ENCODE measurements at regions not wholly inside any gene's neighbourhood (a gene's known extent, or its start where the extent isn't known, plus 50 kb on each side); places are given as distances from the start of the nearest gene placed in this dataset.

DNA sequence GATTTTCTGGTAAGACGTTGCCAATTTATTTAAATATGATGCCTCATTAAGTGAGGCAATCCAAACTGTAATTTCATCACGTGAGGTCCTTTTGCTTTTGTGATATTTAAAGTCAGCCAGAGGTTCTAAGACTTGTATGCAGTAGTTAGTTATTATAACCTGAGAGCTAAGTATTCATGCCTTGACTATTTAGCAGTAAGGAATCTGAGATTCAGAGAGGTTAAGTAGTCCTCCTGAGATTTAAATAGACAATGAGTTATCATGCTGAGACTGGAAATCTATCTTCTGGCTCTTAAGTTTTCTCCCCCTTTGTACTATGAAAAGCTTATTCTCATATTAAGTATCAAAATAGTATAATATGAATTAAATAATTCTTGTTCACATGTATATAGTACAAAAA lies 158.0 kb downstream of the UTRN start:
- no peak for TF ChIP-seq CTCF (conservative IDR thresholded peaks at IDR 0.05; ENCODE audit: low read depth, low read length)
- no peak for TF ChIP-seq EZH2phosphoT487 (IDR thresholded peaks at IDR 0.05; ENCODE audit: borderline replicate concordance, low read length)
- TF ChIP-seq EZH2 (IDR thresholded peaks at IDR 0.05; ENCODE audit: low read length, unreplicated experiment) = no peak

All from PC-3 (cell line).